Fibroblast of skin of back (primary cell): ENCODE measurements at regions not wholly inside any gene's neighbourhood (a gene's known extent, or its start where the extent isn't known, plus 50 kb on each side); places are given as distances from the start of the nearest gene placed in this dataset.

Experiments used
- DNase-seq: peaks from one replicate; pipeline ENCODE4 v3.0.0-alpha.2; 2013

GRCh38 chr3:67864587-67865183 lies 210.3 kb upstream of the SUCLG2 start:
- no peak for DNase-seq

GRCh38 chr3:67863869-67864268 lies 209.5 kb upstream of the SUCLG2 start:
- DNase-seq, result peak; percentile 15

- DNase-seq, result no peak
Observed at GRCh38 chr3:67860429-67860828, 206.0 kb upstream of the SUCLG2 start.

- no peak for DNase-seq
Observed at GRCh38 chr3:67858492-67858891, 204.1 kb upstream of the SUCLG2 start.

- DNase-seq, result no peak
Observed at GRCh38 chr3:67856718-67857117, 202.3 kb upstream of the SUCLG2 start.

GRCh38 chr3:67854663-67855062 lies 200.3 kb upstream of the SUCLG2 start:
- DNase-seq, result no peak

GRCh38 chr3:67853520-67853919 lies 199.1 kb upstream of the SUCLG2 start:
- peak; percentile 41 for DNase-seq

- no peak for DNase-seq
Observed at GRCh38 chr3:67848299-67848698, 193.9 kb upstream of the SUCLG2 start.

- peak; percentile 86 for DNase-seq
Observed at GRCh38 chr3:67846166-67846565, 191.8 kb upstream of the SUCLG2 start.

GRCh38 chr3:67832817-67833216 lies 178.4 kb upstream of the SUCLG2 start:
- no peak for DNase-seq

- DNase-seq, result no peak
Observed at GRCh38 chr3:67831262-67831661, 176.8 kb upstream of the SUCLG2 start.

GRCh38 chr3:67828486-67829010 lies 174.1 kb upstream of the SUCLG2 start:
- no peak for DNase-seq

GRCh38 chr3:67821135-67821534 lies 166.7 kb upstream of the SUCLG2 start:
- no peak for DNase-seq

GRCh38 chr3:67819447-67819846 lies 165.0 kb upstream of the SUCLG2 start:
- DNase-seq, result peak; percentile 12

GRCh38 chr3:67809370-67809935 lies 155.0 kb upstream of the SUCLG2 start:
- DNase-seq, result no peak

GRCh38 chr3:67808906-67809305 lies 154.5 kb upstream of the SUCLG2 start:
- no peak for DNase-seq

GRCh38 chr3:67804578-67804977 lies 150.2 kb upstream of the SUCLG2 start:
- DNase-seq, result no peak

- no peak for DNase-seq
Observed at GRCh38 chr3:67804089-67804488, 149.7 kb upstream of the SUCLG2 start.

- no peak for DNase-seq
Observed at GRCh38 chr3:67798412-67798811, 144.0 kb upstream of the SUCLG2 start.

GRCh38 chr3:67791620-67792019 lies 137.2 kb upstream of the SUCLG2 start:
- no peak for DNase-seq

- DNase-seq, result peak; percentile 48
Observed at GRCh38 chr3:67790043-67790442, 135.6 kb upstream of the SUCLG2 start.

- no peak for DNase-seq
Observed at GRCh38 chr3:67788396-67788795, 134.0 kb upstream of the SUCLG2 start.

GRCh38 chr3:67783281-67784250 lies 129.2 kb upstream of the SUCLG2 start:
- DNase-seq, result no peak
